K562 (cell line): ENCODE measurements at regions not wholly inside any gene's neighbourhood (a gene's known extent, or its start where the extent isn't known, plus 50 kb on each side); places are given as distances from the start of the nearest gene placed in this dataset.
A peak's percentile ranks its signal among the peaks of the same experiment; 100 is the strongest.

Source experiments
- ARID1B ChIP-seq: fragments of 450-650 bp; IDR thresholded peaks from 2 replicates; pipeline ENCODE4 v1.6.1; 2016; ENCODE audit warnings: antibody characterized with exemption, mild to moderate bottlenecking, inconsistent platforms
- BRD9 ChIP-seq: fragments of 450-650 bp; IDR thresholded peaks from 2 replicates; pipeline ENCODE4 v1.6.1; 2018; ENCODE audit warnings: low read depth; ENCODE audit not compliant: partially characterized antibody
- JUND ChIP-seq, 2 experiments: IDR thresholded peaks; 2 replicates in 1 of 2; 3 replicates in 1 of 2; pipeline ENCODE4 v1.6.1; 2011; ENCODE audit warnings: borderline replicate concordance in 2 of 2, low read depth in 2 of 2, low read length in 2 of 2, improper control_type of control experiment in 1 of 2, missing biosample characterization in 1 of 2, missing genetic modification characterization in 1 of 2, missing genetic modification reagents in 1 of 2
- MAFG ChIP-seq: fragments of 450-650 bp; conservative IDR thresholded peaks from 2 replicates; pipeline ENCODE4 v1.6.1; 2016; ENCODE audit warnings: missing genetic modification characterization, missing compliant biosample characterization
- MYC ChIP-seq, 2 experiments: fragments of 250-450 bp in 1 of 2; sonication (Bioruptor Pico) in 1 of 2; IDR thresholded peaks; 2 replicates each; pipeline versions ENCODE4 v1.5.1 to v1.6.1; 2012 to 2021; ENCODE audit warnings: low read depth in 2 of 2, borderline replicate concordance in 1 of 2, improper control_type of control experiment in 1 of 2, low read length in 1 of 2, mild to moderate bottlenecking in 1 of 2, moderate library complexity in 1 of 2
- MYNN ChIP-seq, 2 experiments: sonication (generic); formaldehyde crosslinking in 1 of 2; IDR thresholded peaks; 2 replicates each; pipeline versions ENCODE4 v1.5.0 to v1.6.1; 2016 to 2020; ENCODE audit warnings: antibody characterized with exemption in 1 of 2, missing genetic modification reagents in 1 of 2
- NEUROD1 ChIP-seq: fragments of 150-350 bp; IDR thresholded peaks from 2 replicates; pipeline ENCODE4 v1.6.1; 2014; ENCODE audit warnings: borderline replicate concordance, low read length, low read depth; ENCODE audit not compliant: partially characterized antibody
- RBBP5 ChIP-seq: fragments of 200-600 bp; sonication (generic); IDR thresholded peaks from 2 replicates; pipeline ENCODE4 v1.6.1; 2012; ENCODE audit warnings: borderline replicate concordance, mild to moderate bottlenecking, low read length, control low read depth, inconsistent platforms; ENCODE audit not compliant: insufficient read depth, poor library complexity, severe bottlenecking
- SLC30A9 ChIP-seq: fragments of 250-450 bp; sonication (Bioruptor Pico); IDR thresholded peaks from 2 replicates; pipeline ENCODE4 v1.8.0; 2022; ENCODE audit warnings: mild to moderate bottlenecking, moderate library complexity
- ZFX ChIP-seq: sonication (generic); formaldehyde crosslinking; IDR thresholded peaks from 2 replicates; pipeline ENCODE4 v1.8.0; 2022; ENCODE audit warnings: mild to moderate bottlenecking, missing genetic modification reagents, moderate library complexity
- ZNF146 ChIP-seq: IDR thresholded peaks from one replicate; pipeline ENCODE4 v1.6.1; 2018; ENCODE audit warnings: missing compliant biosample characterization; ENCODE audit not compliant: unreplicated experiment
- ZNF766 ChIP-seq: fragments of 200-800 bp; sonication (Bioruptor generic); conservative IDR thresholded peaks from 2 replicates; pipeline ENCODE4 v1.6.1; 2016; ENCODE audit warnings: missing genetic modification characterization, missing compliant biosample characterization
- TF ChIP-seq, protein P1 (sequence below), 2 experiments: fragments of 250-450 bp in 1 of 2; fragments of 450-650 bp in 1 of 2; sonication (Bioruptor Pico) in 1 of 2; IDR thresholded peaks; 2 replicates each; pipeline versions ENCODE4 v1.6.1 to v1.8.0; 2016 to 2021; ENCODE audit warnings: mild to moderate bottlenecking in 2 of 2, moderate library complexity in 2 of 2, missing compliant biosample characterization in 1 of 2, missing genetic modification characterization in 1 of 2
- TF ChIP-seq, protein P2 (sequence below): fragments of 450-650 bp; IDR thresholded peaks from 2 replicates; pipeline ENCODE4 v1.6.1; 2014; ENCODE audit warnings: low read depth, mild to moderate bottlenecking, moderate library complexity, borderline replicate concordance
- TF ChIP-seq, protein P3 (sequence below): sonication (generic); formaldehyde crosslinking; IDR thresholded peaks from 2 replicates; pipeline ENCODE4 v1.8.0; 2022; ENCODE audit warnings: mild to moderate bottlenecking, missing genetic modification reagents

DNA sequence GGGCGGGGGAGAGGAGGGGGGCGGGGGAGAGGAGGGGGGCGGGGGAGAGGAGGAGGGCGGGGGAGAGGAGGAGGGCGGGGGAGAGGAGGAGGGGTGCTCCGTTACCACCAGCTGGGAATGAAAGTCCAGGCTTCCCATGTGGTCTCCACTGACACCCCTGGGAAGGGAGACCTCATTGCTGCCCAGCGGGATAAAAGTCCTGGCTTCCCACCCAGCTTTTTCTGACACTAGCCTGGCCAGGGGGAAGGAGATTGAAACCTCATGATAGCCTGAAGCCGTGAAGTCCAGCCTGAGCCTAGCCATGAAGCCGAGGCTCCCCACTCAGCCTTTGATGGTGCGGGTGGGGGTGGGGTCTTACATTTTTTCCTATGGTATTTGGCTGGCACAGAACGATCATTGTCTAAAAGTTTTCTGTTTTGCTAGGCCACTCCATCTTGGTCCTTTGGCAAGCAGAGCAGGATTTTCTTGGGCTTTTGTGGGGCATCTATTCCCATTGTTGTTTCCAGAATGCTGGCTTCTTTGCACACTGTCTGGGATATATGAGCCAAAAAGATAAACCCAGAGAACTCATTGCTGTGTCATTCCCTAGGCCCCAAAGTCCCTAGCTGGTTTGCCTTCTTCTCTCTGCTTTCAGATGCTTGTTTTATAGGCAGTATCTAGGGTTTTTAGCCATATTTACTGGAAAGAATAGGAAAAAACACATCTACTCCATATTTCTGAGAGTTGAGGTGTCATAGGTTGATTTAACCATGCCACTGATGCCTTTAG, 65.3 kb upstream of the SMOX start (continued):
- TF ChIP-seq NEUROD1 (no peak), ARID1B (peak; percentile 43), ZFX (CRISPR knock-in tag) (peak; percentile 27; the same call in 1 of the 2 replicates), SLC30A9 (CRISPR knock-in tag) (no peak), ZNF146 (CRISPR knock-in tag) (no peak), RBBP5 (peak; percentile 39), MYNN (IDR thresholded peaks at IDR 0.05) (no peak), MYNN (CRISPR knock-in tag; IDR thresholded peaks at IDR 0.05) (no peak), MYC (IDR thresholded peaks at IDR 0.05; ENCODE audit: low read depth, low read length) (0 out of 2 replicates have a peak, but pooled peaks have one; percentile 6), MYC (CRISPR knock-in tag; IDR thresholded peaks at IDR 0.05; ENCODE audit: borderline replicate concordance, low read depth) (no peak), ZNF766 (CRISPR knock-in tag) (peak; percentile 49), MAFG (0 out of 2 replicates have a peak, but pooled peaks have one; percentile 20), BRD9 (peak; percentile 37), JUND (IDR thresholded peaks at IDR 0.05; ENCODE audit: borderline replicate concordance, low read depth, low read length) (no peak), JUND (tag; IDR thresholded peaks at IDR 0.05; ENCODE audit: borderline replicate concordance, low read depth, low read length) (no peak)
- TF ChIP-seq, protein P1, sequence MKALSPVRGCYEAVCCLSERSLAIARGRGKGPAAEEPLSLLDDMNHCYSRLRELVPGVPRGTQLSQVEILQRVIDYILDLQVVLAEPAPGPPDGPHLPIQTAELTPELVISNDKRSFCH (CRISPR knock-in tag; IDR thresholded peaks at IDR 0.05), result no peak
- TF ChIP-seq, protein P1 (tag; IDR thresholded peaks at IDR 0.05), result peak; percentile 60; the same call in 1 of the 2 replicates
- TF ChIP-seq, protein P2, sequence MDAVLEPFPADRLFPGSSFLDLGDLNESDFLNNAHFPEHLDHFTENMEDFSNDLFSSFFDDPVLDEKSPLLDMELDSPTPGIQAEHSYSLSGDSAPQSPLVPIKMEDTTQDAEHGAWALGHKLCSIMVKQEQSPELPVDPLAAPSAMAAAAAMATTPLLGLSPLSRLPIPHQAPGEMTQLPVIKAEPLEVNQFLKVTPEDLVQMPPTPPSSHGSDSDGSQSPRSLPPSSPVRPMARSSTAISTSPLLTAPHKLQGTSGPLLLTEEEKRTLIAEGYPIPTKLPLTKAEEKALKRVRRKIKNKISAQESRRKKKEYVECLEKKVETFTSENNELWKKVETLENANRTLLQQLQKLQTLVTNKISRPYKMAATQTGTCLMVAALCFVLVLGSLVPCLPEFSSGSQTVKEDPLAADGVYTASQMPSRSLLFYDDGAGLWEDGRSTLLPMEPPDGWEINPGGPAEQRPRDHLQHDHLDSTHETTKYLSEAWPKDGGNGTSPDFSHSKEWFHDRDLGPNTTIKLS, result peak; percentile 24; the same call in 1 of the 2 replicates
- TF ChIP-seq, protein P3, sequence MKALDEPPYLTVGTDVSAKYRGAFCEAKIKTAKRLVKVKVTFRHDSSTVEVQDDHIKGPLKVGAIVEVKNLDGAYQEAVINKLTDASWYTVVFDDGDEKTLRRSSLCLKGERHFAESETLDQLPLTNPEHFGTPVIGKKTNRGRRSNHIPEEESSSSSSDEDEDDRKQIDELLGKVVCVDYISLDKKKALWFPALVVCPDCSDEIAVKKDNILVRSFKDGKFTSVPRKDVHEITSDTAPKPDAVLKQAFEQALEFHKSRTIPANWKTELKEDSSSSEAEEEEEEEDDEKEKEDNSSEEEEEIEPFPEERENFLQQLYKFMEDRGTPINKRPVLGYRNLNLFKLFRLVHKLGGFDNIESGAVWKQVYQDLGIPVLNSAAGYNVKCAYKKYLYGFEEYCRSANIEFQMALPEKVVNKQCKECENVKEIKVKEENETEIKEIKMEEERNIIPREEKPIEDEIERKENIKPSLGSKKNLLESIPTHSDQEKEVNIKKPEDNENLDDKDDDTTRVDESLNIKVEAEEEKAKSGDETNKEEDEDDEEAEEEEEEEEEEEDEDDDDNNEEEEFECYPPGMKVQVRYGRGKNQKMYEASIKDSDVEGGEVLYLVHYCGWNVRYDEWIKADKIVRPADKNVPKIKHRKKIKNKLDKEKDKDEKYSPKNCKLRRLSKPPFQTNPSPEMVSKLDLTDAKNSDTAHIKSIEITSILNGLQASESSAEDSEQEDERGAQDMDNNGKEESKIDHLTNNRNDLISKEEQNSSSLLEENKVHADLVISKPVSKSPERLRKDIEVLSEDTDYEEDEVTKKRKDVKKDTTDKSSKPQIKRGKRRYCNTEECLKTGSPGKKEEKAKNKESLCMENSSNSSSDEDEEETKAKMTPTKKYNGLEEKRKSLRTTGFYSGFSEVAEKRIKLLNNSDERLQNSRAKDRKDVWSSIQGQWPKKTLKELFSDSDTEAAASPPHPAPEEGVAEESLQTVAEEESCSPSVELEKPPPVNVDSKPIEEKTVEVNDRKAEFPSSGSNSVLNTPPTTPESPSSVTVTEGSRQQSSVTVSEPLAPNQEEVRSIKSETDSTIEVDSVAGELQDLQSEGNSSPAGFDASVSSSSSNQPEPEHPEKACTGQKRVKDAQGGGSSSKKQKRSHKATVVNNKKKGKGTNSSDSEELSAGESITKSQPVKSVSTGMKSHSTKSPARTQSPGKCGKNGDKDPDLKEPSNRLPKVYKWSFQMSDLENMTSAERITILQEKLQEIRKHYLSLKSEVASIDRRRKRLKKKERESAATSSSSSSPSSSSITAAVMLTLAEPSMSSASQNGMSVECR (CRISPR knock-in tag), result 0 out of 2 replicates have a peak, but pooled peaks have one; percentile 39
